ENCODE measurements at regions not wholly inside any gene's neighbourhood (a gene's known extent, or its start where the extent isn't known, plus 50 kb on each side); places are given as distances from the start of the nearest gene placed in this dataset.

GRCh38 chr3:15933439-15934139 lies 135.8 kb upstream of the ANKRD28 start:
- H3K9me3 Mint-ChIP-seq = no peaks in the 10 kb centered on the region
- Histone ChIP-seq H3K9me3 (ENCODE audit: control insufficient read depth, insufficient read depth, low read length) (no peaks in the 10 kb centered on the region), H3K4me1 (ENCODE audit: control insufficient read depth, insufficient read depth, low read length) (no peaks in the 10 kb centered on the region), H3K27ac (ENCODE audit: low read length) (no peak overlapping the region), H3K36me3 (ENCODE audit: control insufficient read depth, insufficient read depth, low read length) (no peaks in the 10 kb centered on the region), H3K4me3 (ENCODE audit: low read length) (no peak overlapping the region), H3K27me3 (ENCODE audit: control insufficient read depth, insufficient read depth, low read length) (no peaks in the 10 kb centered on the region)
- no peaks in the 10 kb centered on the region for H3K36me3 Mint-ChIP-seq
- no peak overlapping the region for H3K4me3 Mint-ChIP-seq
- TF ChIP-seq CTCF (IDR thresholded peaks at IDR 0.05) = no peak
- no peak for ATAC-seq
- intact Hi-C loops (cut with micrococcal nuclease) = no loop called here
- 58% methylated on average over 3 of the region's 4 CpGs for WGBS (ENCODE audit: insufficient coverage)
- H3K27me3 Mint-ChIP-seq (ENCODE audit: low read depth in 2 of 2) = no peaks in the 10 kb centered on the region
- H3K4me1 Mint-ChIP-seq = peaks cover 0 to 6% of the 10 kb centered on the region in 2 donors
- DNase-seq = no peak
- no peak overlapping the region for H3K27ac Mint-ChIP-seq

DNA sequence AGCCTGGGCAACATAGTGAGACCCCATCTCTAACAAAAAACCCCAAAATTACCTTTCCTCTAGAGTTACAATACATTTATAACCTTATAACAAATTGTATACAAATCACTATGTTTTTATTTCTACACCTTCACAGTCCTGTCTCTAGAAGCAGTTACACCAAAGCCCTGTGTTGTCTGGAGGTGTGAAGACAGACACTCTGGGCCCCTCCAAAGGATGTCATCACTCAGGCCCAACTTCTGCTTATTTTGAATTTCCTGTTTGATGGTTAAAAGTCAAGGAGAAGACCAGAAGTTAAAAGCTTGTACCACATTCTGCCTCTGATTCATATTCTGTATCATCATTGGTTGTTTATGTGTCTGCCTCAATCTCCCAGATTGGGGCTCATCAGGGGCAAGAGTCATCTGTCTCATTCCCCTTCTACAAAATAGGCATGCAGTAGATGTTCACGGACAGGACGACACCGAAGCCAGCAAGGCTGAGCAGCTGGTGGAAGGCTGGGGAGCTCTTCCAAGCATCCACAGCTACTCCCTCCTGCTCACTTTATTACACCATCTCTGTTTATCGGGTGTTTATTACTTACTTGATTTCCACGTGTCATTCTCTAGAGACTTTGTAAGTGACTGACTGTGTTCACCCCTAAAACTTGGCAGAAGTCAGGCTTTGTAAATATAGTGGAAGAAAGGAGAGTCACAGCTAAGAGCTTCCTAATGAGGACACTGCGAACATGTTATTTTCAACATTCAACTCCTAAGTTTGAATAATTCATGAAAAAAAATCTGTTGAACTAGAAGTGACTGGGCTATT lies 136.8 kb upstream of the ANKRD28 start:
- ATAC-seq (peak in 2 of 3 donors; percentile 49 to 69), DNase-seq (no peak)
- H3K4me1 ChIP-seq (ENCODE audit: control insufficient read depth, insufficient read depth, low read length) = no peaks in the 10 kb centered on the region
- Mint-ChIP-seq H3K36me3 (no peaks in the 10 kb centered on the region), H3K9me3 (no peaks in the 10 kb centered on the region), H3K27ac (no peak overlapping the region), H3K4me1 (peaks cover 0 to 6% of the 10 kb centered on the region in 2 donors), H3K4me3 (no peak overlapping the region), H3K27me3 (ENCODE audit: low read depth in 2 of 2) (no peaks in the 10 kb centered on the region)
- intact Hi-C loops (cut with micrococcal nuclease) = no loop called here
- no peak for TF ChIP-seq CTCF (IDR thresholded peaks at IDR 0.05)
- no peak overlapping the region for H3K27ac ChIP-seq (ENCODE audit: low read length)
- no peak overlapping the region for H3K4me3 ChIP-seq (ENCODE audit: low read length)
- H3K27me3 ChIP-seq (ENCODE audit: control insufficient read depth, insufficient read depth, low read length) = no peaks in the 10 kb centered on the region
- H3K36me3 ChIP-seq (ENCODE audit: control insufficient read depth, insufficient read depth, low read length) = no peaks in the 10 kb centered on the region
- WGBS (ENCODE audit: insufficient coverage) = 91% methylated on average over 5 of the region's 6 CpGs
- no peaks in the 10 kb centered on the region for H3K9me3 ChIP-seq (ENCODE audit: control insufficient read depth, insufficient read depth, low read length)

- H3K27ac ChIP-seq (ENCODE audit: low read length) = no peak overlapping the region
- Mint-ChIP-seq H3K27me3 (ENCODE audit: low read depth in 2 of 2) (no peaks in the 10 kb centered on the region), H3K4me1 (peaks cover 0 to 6% of the 10 kb centered on the region in 2 donors), H3K36me3 (no peaks in the 10 kb centered on the region), H3K4me3 (no peak overlapping the region), H3K27ac (no peak overlapping the region), H3K9me3 (no peaks in the 10 kb centered on the region)
- H3K4me1 ChIP-seq (ENCODE audit: control insufficient read depth, insufficient read depth, low read length) = no peaks in the 10 kb centered on the region
- TF ChIP-seq CTCF (IDR thresholded peaks at IDR 0.05) = no peak
- no peaks in the 10 kb centered on the region for H3K27me3 ChIP-seq (ENCODE audit: control insufficient read depth, insufficient read depth, low read length)
- no peaks in the 10 kb centered on the region for H3K36me3 ChIP-seq (ENCODE audit: control insufficient read depth, insufficient read depth, low read length)
- DNase-seq = no peak
- intact Hi-C loops (cut with micrococcal nuclease) = no loop called here
- WGBS (ENCODE audit: insufficient coverage) = 73% methylated on average over 3 of the region's 5 CpGs
- H3K4me3 ChIP-seq (ENCODE audit: low read length) = no peak overlapping the region
- no peaks in the 10 kb centered on the region for H3K9me3 ChIP-seq (ENCODE audit: control insufficient read depth, insufficient read depth, low read length)
- ATAC-seq = no peak
Measured at GRCh38 chr3:15936312-15936711, 138.5 kb upstream of the ANKRD28 start.
